Fibroblast of lung (primary cell): ENCODE measurements at regions not wholly inside any gene's neighbourhood (a gene's known extent, or its start where the extent isn't known, plus 50 kb on each side); places are given as distances from the start of the nearest gene placed in this dataset.

Source experiments
- DNase-seq, 2 donors: peaks; one replicate each; pipeline versions ENCODE4 v3.0.0 to v3.0.0-alpha.2; 2010; ENCODE audit warnings: low read depth in 2 of 2
- H2AFZ ChIP-seq: 2 replicates; pipeline ENCODE4 v1.5.1; 2012; ENCODE audit warnings: low read length, control low read depth, inconsistent platforms
- H3K27ac ChIP-seq: 2 replicates; pipeline ENCODE4 v1.5.1; 2011; ENCODE audit warnings: low read length, control low read depth; ENCODE audit not compliant: insufficient read depth
- H3K27me3 ChIP-seq: 2 replicates; pipeline ENCODE4 v1.5.1; 2011; ENCODE audit warnings: mild to moderate bottlenecking, low read length; ENCODE audit not compliant: control insufficient read depth, insufficient read depth
- H3K36me3 ChIP-seq: 2 replicates; pipeline ENCODE4 v1.5.1; 2011; ENCODE audit warnings: low read length; ENCODE audit not compliant: control insufficient read depth, insufficient read depth
- H3K4me1 ChIP-seq: 2 replicates; pipeline ENCODE4 v1.5.1; 2011; ENCODE audit warnings: low read length; ENCODE audit not compliant: control insufficient read depth, insufficient read depth; ENCODE audit errors: extremely low read depth
- H3K4me2 ChIP-seq: 2 replicates; pipeline ENCODE4 v1.5.1; 2011; ENCODE audit warnings: low read length, control low read depth; ENCODE audit not compliant: insufficient read depth; ENCODE audit errors: extremely low read depth
- H3K4me3 ChIP-seq, 4 experiments: fragments of 200-600 bp in 1 of 4; sonication (generic) in 1 of 4; replicated peaks in 1 of 4; 2 replicates each; pipeline ENCODE4 v1.5.1; 2011 to 2016; ENCODE audit warnings: low read length in 4 of 4, low read depth in 3 of 4, mild to moderate bottlenecking in 3 of 4, control low read depth in 2 of 4, inconsistent platforms in 1 of 4, mixed read lengths in 1 of 4; ENCODE audit not compliant: insufficient read depth in 1 of 4; ENCODE audit errors: control extremely low read depth in 1 of 4
- H3K79me2 ChIP-seq: 2 replicates; pipeline ENCODE4 v1.5.1; 2012; ENCODE audit warnings: mild to moderate bottlenecking, low read length, inconsistent platforms; ENCODE audit not compliant: control insufficient read depth, insufficient read depth
- H3K9ac ChIP-seq: 2 replicates; pipeline ENCODE4 v1.5.1; 2011; ENCODE audit warnings: mild to moderate bottlenecking, low read length, control low read depth; ENCODE audit not compliant: insufficient read depth
- H3K9me3 ChIP-seq: 2 replicates; pipeline ENCODE4 v1.5.1; 2012; ENCODE audit warnings: low read depth, low read length; ENCODE audit not compliant: control insufficient read depth, insufficient read depth
- H4K20me1 ChIP-seq: 2 replicates; pipeline ENCODE4 v1.5.1; 2011; ENCODE audit warnings: low read length; ENCODE audit not compliant: control insufficient read depth, insufficient read depth; ENCODE audit errors: extremely low read depth
- EZH2 ChIP-seq: IDR thresholded peaks from 2 replicates; pipeline ENCODE4 v1.5.1; 2012; ENCODE audit warnings: low read length, control low read depth, mild to moderate bottlenecking; ENCODE audit errors: missing control alignments
- TF ChIP-seq, protein P1 (sequence below), 2 donors: IDR thresholded peaks in 1 of 2; conservative IDR thresholded peaks in 1 of 2; 1 replicate in 1 of 2; 2 replicates in 1 of 2; pipeline ENCODE4 v1.5.1; 2011 to 2012; ENCODE audit warnings: low read length in 2 of 2, control low read depth in 1 of 2, inconsistent platforms in 1 of 2, low read depth in 1 of 2, mild to moderate bottlenecking in 1 of 2

DNA sequence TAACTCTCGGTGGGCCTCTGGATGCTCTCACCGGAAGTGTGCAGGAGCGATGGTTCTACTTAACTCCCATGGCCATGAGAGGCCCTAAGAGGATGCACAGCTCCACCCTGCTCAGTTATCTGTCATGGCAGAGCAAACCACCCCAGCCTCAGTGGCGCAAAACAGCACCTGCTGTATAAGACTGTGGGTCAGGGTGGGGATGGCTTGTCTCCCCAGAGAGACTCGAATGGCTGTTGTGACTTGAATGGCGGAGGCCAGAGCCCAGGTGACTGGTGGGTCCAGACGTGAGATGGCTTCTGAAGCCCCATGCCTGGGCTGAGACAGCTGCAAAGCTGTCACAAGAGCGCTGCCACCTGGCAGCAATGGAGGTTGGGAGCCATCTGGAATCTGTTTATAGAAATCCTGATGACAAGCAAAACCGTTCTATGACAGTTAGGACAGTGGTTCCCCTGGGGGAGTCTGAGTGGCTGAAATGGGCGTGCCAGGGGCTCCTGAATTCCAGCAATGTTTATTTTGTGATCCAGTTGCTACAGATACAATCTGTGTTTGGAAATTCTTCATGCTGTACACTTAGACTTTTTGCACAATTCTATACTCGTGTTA, 490.5 kb downstream of the TCERG1L start:
- TF ChIP-seq, protein P1, sequence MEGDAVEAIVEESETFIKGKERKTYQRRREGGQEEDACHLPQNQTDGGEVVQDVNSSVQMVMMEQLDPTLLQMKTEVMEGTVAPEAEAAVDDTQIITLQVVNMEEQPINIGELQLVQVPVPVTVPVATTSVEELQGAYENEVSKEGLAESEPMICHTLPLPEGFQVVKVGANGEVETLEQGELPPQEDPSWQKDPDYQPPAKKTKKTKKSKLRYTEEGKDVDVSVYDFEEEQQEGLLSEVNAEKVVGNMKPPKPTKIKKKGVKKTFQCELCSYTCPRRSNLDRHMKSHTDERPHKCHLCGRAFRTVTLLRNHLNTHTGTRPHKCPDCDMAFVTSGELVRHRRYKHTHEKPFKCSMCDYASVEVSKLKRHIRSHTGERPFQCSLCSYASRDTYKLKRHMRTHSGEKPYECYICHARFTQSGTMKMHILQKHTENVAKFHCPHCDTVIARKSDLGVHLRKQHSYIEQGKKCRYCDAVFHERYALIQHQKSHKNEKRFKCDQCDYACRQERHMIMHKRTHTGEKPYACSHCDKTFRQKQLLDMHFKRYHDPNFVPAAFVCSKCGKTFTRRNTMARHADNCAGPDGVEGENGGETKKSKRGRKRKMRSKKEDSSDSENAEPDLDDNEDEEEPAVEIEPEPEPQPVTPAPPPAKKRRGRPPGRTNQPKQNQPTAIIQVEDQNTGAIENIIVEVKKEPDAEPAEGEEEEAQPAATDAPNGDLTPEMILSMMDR (conservative IDR thresholded peaks at IDR 0.05 in 1 of 2, IDR thresholded peaks at IDR 0.05 in 1 of 2; ENCODE audit: low read depth in 1 of 2, low read length in 2 of 2): no peak
- TF ChIP-seq EZH2: no peak
- H4K20me1 ChIP-seq: no peaks in the 10 kb centered on the region
- DNase-seq: no peak
- H3K36me3 ChIP-seq: no peaks in the 10 kb centered on the region
- H3K27me3 ChIP-seq: no peaks in the 10 kb centered on the region
- H3K4me3 ChIP-seq: no peak overlapping the region
- peaks cover 3% of the 10 kb centered on the region for H3K9me3 ChIP-seq
- H2AFZ ChIP-seq: no peak overlapping the region
- H3K9ac ChIP-seq: no peak overlapping the region
- no peaks in the 10 kb centered on the region for H3K4me1 ChIP-seq
- no peak overlapping the region for H3K27ac ChIP-seq
- H3K4me2 ChIP-seq: no peak overlapping the region
- H3K79me2 ChIP-seq: no peaks in the 10 kb centered on the region

DNA sequence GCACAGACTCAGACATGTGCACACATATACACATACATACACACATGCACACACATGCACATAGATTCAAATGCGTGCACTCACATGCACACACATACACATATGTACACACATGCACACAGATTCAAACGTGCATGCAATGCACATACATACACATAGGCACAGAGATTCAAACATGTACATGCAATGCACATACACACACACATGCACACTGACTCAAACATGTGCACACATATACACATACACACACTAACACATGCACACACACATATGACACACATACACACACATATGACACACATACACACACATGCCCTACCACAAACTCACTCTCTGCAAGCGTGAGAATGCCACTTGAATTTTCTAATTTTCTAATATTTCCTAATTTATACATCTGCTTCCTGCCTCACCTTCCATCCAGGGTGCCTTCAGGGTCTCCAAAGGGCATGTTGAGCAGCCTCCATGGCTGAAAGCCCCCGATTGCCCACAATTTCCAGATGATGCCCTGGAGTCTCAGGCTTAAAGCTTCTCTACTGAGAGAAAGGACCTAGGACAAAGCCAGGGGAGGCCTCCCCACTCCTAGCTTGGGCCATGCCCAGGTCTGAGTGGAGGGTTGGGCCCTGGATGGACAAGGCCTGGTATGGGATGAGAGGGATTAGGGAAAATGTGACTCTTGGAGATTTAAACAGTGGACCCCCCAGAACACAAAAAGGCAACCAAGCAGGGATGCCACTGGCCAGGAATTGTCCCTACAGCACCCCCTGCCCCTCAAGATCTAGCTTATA, 487.1 kb downstream of the TCERG1L start:
- Histone ChIP-seq H3K4me2 (no peak overlapping the region), H3K9ac (no peak overlapping the region), H4K20me1 (no peaks in the 10 kb centered on the region), H3K4me3 (no peak overlapping the region), H3K4me1 (no peaks in the 10 kb centered on the region), H3K36me3 (no peaks in the 10 kb centered on the region), H3K79me2 (no peaks in the 10 kb centered on the region), H3K27ac (no peak overlapping the region), H2AFZ (no peak overlapping the region), H3K27me3 (no peaks in the 10 kb centered on the region), H3K9me3 (peaks cover 3% of the 10 kb centered on the region)
- DNase-seq: no peak
- TF ChIP-seq EZH2: no peak
- TF ChIP-seq, protein P1 (conservative IDR thresholded peaks at IDR 0.05 in 1 of 2, IDR thresholded peaks at IDR 0.05 in 1 of 2; ENCODE audit: low read depth in 1 of 2, low read length in 2 of 2): no peak

DNA sequence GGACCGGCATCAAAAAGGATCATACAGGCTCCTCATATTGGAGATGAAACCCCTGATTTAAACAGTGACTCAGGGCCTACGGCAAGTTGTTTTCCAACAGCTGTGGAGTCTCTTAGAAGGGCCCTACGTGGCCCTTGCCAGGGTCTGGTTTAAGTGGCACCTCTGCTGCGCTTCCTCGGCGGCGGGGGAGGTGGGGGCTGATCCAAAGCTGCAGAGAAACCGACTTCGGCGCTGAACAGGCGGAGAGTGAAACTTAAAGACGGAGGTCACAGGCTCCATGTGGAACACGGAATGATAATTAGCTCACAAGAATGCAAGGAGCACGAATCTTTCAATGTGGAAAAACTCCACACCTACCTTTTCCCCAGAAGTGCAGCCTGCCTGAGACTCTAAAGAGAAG, 477.9 kb downstream of the TCERG1L start:
- no peak overlapping the region for H3K4me3 ChIP-seq
- no peaks in the 10 kb centered on the region for H3K27me3 ChIP-seq
- H4K20me1 ChIP-seq: no peaks in the 10 kb centered on the region
- H2AFZ ChIP-seq: no peak overlapping the region
- no peak for TF ChIP-seq EZH2
- TF ChIP-seq, protein P1 (conservative IDR thresholded peaks at IDR 0.05 in 1 of 2, IDR thresholded peaks at IDR 0.05 in 1 of 2; ENCODE audit: low read depth in 1 of 2, low read length in 2 of 2): no peak
- H3K79me2 ChIP-seq: no peaks in the 10 kb centered on the region
- H3K9me3 ChIP-seq: no peaks in the 10 kb centered on the region
- no peaks in the 10 kb centered on the region for H3K4me1 ChIP-seq
- H3K4me2 ChIP-seq: no peak overlapping the region
- H3K27ac ChIP-seq: no peak overlapping the region
- DNase-seq: no peak
- no peak overlapping the region for H3K9ac ChIP-seq
- H3K36me3 ChIP-seq: no peaks in the 10 kb centered on the region
